ENCODE measurements at regions not wholly inside any gene's neighbourhood (a gene's known extent, or its start where the extent isn't known, plus 50 kb on each side); places are given as distances from the start of the nearest gene placed in this dataset.

DNA sequence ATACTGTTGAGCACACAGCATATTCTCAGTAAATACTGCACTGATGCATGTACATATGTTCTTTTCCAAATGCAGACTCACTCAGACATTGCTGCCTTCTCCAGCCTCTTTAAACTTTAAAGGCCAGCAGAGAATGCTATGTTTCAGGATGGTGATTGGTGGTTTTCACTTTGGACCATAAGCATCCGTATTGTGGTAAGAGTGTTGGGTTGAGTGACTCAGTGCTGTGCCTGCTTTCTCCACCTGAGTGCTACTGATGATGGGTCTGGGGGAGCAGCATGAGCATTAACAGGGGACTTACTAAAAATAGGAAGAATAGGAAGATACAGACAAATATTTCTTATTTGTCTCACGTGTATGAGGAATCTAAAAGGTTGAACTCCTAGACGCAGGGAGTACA is 56.3 kb upstream of the ZNF92 start:
- H3K27ac ChIP-seq = no peak overlapping the region
- TF ChIP-seq, protein P1, sequence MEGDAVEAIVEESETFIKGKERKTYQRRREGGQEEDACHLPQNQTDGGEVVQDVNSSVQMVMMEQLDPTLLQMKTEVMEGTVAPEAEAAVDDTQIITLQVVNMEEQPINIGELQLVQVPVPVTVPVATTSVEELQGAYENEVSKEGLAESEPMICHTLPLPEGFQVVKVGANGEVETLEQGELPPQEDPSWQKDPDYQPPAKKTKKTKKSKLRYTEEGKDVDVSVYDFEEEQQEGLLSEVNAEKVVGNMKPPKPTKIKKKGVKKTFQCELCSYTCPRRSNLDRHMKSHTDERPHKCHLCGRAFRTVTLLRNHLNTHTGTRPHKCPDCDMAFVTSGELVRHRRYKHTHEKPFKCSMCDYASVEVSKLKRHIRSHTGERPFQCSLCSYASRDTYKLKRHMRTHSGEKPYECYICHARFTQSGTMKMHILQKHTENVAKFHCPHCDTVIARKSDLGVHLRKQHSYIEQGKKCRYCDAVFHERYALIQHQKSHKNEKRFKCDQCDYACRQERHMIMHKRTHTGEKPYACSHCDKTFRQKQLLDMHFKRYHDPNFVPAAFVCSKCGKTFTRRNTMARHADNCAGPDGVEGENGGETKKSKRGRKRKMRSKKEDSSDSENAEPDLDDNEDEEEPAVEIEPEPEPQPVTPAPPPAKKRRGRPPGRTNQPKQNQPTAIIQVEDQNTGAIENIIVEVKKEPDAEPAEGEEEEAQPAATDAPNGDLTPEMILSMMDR (IDR thresholded peaks at IDR 0.05) = no peak
- TF ChIP-seq POLR2A (IDR thresholded peaks at IDR 0.05) = no peak
- no peak for TF ChIP-seq POLR2AphosphoS5 (IDR thresholded peaks at IDR 0.05)
- DNase-seq (ENCODE audit: low spot score in 2 of 2) = no peak
- H3K27me3 ChIP-seq = no peaks in the 10 kb centered on the region
- H3K9me3 ChIP-seq = no peaks in the 10 kb centered on the region
- H3K4me3 ChIP-seq = no peak overlapping the region
- intact Hi-C loops (cut with DNase I; ENCODE audit: low total_unique reads) = no loop called here
- H3K36me3 ChIP-seq = no peaks in the 10 kb centered on the region
- no peaks in the 10 kb centered on the region for H3K4me1 ChIP-seq

DNA sequence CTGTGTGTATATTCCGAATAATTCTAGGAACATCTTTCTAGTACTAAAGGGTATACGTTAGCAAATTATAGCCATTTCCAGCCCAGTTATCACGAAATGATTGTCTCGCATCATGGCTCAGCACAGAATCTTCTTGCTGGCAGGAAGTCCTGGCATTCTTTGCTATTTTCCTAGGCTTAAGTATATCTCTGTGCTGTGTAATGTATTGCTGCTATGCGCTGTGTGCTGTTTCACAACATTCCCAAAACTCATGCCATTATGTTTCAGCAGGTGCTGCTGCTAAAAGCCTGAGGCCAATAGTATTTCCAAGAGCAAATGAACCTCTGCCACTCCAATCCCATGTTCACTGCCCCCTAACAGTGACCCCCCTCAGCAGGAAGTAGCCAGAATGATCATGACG is 62.9 kb upstream of the ZNF92 start:
- Histone ChIP-seq H3K4me3 (no peak overlapping the region), H3K36me3 (no peaks in the 10 kb centered on the region), H3K27ac (no peak overlapping the region), H3K4me1 (no peaks in the 10 kb centered on the region), H3K9me3 (no peaks in the 10 kb centered on the region), H3K27me3 (no peaks in the 10 kb centered on the region)
- intact Hi-C loops (cut with DNase I; ENCODE audit: low total_unique reads) = no loop called here
- no peak for TF ChIP-seq POLR2A (IDR thresholded peaks at IDR 0.05)
- TF ChIP-seq, protein P1 (IDR thresholded peaks at IDR 0.05) = no peak
- TF ChIP-seq POLR2AphosphoS5 (IDR thresholded peaks at IDR 0.05) = no peak
- no peak for DNase-seq (ENCODE audit: low spot score in 2 of 2)

DNA sequence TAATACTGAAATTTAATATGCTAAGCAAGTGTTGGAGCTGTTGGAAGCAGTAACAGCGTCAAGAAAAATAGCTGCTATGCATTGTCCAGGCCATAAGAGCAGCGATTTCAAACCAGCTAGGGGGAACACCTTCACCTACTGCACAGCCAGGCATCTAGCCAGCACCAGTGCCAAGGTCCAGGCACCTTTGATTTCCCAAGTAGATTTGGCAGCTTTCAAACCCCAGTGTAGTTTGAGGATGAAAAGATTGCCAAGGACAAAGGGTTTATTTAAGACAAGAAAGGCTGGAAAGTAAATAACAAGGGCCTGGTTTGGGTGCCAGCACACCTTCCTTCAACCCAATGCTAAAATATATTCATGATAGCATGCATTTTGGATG is 65.4 kb upstream of the ZNF92 start:
- no peak for TF ChIP-seq POLR2AphosphoS5 (IDR thresholded peaks at IDR 0.05)
- TF ChIP-seq POLR2A (IDR thresholded peaks at IDR 0.05) = no peak
- TF ChIP-seq, protein P1 (IDR thresholded peaks at IDR 0.05) = no peak
- Histone ChIP-seq H3K4me3 (no peak overlapping the region), H3K9me3 (no peaks in the 10 kb centered on the region), H3K36me3 (no peaks in the 10 kb centered on the region), H3K27ac (no peak overlapping the region), H3K4me1 (no peaks in the 10 kb centered on the region), H3K27me3 (no peaks in the 10 kb centered on the region)
- DNase-seq (ENCODE audit: low spot score in 2 of 2) = no peak
- intact Hi-C loops (cut with DNase I; ENCODE audit: low total_unique reads) = no loop called here

DNA sequence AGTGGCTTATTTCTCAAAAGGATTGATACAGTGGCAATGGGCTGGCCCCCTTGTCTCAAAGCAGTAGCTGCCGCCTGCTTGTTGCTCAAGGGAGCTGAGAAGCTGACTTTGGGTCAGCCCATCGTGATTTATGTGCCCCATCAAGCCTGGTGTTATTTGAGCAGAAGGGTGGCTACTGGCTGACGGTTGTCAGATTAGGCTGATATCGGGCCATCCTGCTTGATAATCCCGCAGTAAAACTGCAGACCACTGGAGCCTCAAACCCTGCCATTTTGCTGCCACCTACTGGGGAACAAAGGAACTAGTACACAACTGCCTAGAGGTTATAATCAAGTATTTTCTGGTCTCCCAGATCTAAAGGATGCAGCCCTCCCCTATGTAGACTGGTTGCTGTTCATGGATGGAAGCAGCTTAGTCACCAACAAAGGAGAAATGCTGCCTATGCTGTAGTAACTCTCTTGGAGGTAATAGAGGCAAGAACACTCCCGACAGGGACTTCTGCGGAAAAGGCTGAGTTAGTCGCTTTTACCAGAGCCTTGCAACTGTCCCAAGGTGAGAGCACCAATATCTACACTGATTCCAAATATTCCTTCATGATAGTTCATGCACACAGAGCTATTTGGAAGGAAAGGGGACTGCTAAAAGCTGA is 65.9 kb upstream of the ZNF92 start:
- intact Hi-C loops (cut with DNase I; ENCODE audit: low total_unique reads) = no loop called here
- no peak for DNase-seq (ENCODE audit: low spot score in 2 of 2)
- Histone ChIP-seq H3K27me3 (no peaks in the 10 kb centered on the region), H3K4me1 (no peaks in the 10 kb centered on the region), H3K9me3 (no peaks in the 10 kb centered on the region), H3K27ac (no peak overlapping the region), H3K4me3 (no peak overlapping the region), H3K36me3 (no peaks in the 10 kb centered on the region)
- TF ChIP-seq POLR2AphosphoS5 (IDR thresholded peaks at IDR 0.05) = no peak
- TF ChIP-seq, protein P1 (IDR thresholded peaks at IDR 0.05) = peak in 2 of 3 donors; percentile 62 to 70

DNA sequence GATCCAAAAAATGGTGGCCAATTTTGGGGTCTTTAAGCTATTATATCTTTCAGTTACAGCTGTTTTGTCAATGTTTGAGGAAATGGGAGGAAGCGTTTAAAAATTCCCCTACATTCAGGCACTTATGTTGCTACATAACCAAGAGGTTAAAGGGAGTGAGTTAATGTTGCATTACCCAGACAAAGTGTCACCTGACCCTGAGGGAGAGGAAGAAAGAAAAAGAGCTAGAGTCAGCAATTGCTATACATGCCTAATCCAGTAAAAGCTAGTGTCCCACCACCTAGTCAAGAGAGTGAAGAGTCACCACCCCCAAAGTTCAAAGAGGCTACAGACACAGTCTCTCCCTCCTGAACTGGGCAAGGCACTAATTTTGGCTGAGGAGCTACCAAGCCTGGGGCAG is 69.5 kb upstream of the ZNF92 start:
- Histone ChIP-seq H3K4me3 (no peak overlapping the region), H3K36me3 (no peaks in the 10 kb centered on the region), H3K27ac (no peak overlapping the region), H3K27me3 (no peaks in the 10 kb centered on the region), H3K9me3 (no peaks in the 10 kb centered on the region), H3K4me1 (no peaks in the 10 kb centered on the region)
- intact Hi-C loops (cut with DNase I; ENCODE audit: low total_unique reads) = no loop called here
- TF ChIP-seq, protein P1 (IDR thresholded peaks at IDR 0.05) = no peak
- TF ChIP-seq POLR2AphosphoS5 (IDR thresholded peaks at IDR 0.05) = no peak
- no peak for TF ChIP-seq POLR2A (IDR thresholded peaks at IDR 0.05)
- no peak for DNase-seq (ENCODE audit: low spot score in 2 of 2)

Measured in breast epithelium (tissue), 4 donors.